ENCODE measurements at regions not wholly inside any gene's neighbourhood (a gene's known extent, or its start where the extent isn't known, plus 50 kb on each side); places are given as distances from the start of the nearest gene placed in this dataset.

DNA sequence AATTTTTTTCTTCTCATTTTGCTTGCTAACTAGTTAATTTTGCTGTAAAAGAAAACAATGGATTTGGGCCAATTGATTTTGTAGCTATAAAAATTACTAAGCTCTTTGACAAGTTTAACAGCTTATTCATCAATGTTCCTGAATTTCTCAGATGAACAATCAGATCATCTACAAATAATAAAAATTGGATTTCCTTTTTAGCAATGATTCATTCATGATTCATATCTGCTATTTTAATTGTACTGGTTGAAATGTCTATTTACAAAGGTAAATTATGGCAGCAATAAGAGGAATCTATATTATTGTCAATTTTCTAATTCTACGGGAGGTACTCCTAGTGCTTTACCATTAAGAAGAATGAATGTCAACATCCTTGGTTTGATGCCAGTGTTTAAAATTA lies 178.8 kb upstream of the BTBD3 start:
- Histone ChIP-seq H2AFZ (ENCODE audit: low read depth) (no peak overlapping the region), H3F3A (replicated peaks; ENCODE audit: insufficient read depth) (no peaks in the 10 kb centered on the region), H3K9me2 (no peaks in the 10 kb centered on the region), H3K9ac (no peak overlapping the region), H3K4me1 (ENCODE audit: control insufficient read depth in 1 of 2, insufficient read depth in 2 of 2, low read depth in 1 of 2, low read length in 1 of 2) (no peaks in the 10 kb centered on the region), H3K79me2 (ENCODE audit: insufficient read depth) (no peaks in the 10 kb centered on the region), H3K4me3 (ENCODE audit: low read depth in 2 of 2, low read length in 1 of 2) (no peak overlapping the region), H3K4me2 (no peak overlapping the region), H3K27ac (ENCODE audit: low read depth in 2 of 2, low read length in 1 of 2) (no peak overlapping the region), H3K9me3 (no peaks in the 10 kb centered on the region), H3K36me3 (replicated peaks in 1 of 2; ENCODE audit: control insufficient read depth in 1 of 2, insufficient read depth in 2 of 2, low read length in 1 of 2) (no peaks in the 10 kb centered on the region), H4K20me1 (ENCODE audit: insufficient read depth) (no peaks in the 10 kb centered on the region), H3K27me3 (ENCODE audit: insufficient read depth) (no peaks in the 10 kb centered on the region)
- POLR2A ChIA-PET = no interaction called here
- CTCF ChIA-PET = interaction anchor here (1.4 kb wide), 1 partner anchor 11 kb away, joined by 3 read pairs; no protein-coding TSS in a partner anchor
- no peak for DNase-seq
- 59% methylated on average over 1 of the region's 1 CpG for WGBS (ENCODE audit: low lambda C conversion rate)
- TF ChIP-seq, protein P1, sequence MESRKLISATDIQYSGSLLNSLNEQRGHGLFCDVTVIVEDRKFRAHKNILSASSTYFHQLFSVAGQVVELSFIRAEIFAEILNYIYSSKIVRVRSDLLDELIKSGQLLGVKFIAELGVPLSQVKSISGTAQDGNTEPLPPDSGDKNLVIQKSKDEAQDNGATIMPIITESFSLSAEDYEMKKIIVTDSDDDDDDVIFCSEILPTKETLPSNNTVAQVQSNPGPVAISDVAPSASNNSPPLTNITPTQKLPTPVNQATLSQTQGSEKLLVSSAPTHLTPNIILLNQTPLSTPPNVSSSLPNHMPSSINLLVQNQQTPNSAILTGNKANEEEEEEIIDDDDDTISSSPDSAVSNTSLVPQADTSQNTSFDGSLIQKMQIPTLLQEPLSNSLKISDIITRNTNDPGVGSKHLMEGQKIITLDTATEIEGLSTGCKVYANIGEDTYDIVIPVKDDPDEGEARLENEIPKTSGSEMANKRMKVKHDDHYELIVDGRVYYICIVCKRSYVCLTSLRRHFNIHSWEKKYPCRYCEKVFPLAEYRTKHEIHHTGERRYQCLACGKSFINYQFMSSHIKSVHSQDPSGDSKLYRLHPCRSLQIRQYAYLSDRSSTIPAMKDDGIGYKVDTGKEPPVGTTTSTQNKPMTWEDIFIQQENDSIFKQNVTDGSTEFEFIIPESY (IDR thresholded peaks at IDR 0.05; ENCODE audit: borderline replicate concordance, low read depth) = no peak
- no peak for TF ChIP-seq TAF1 (IDR thresholded peaks at IDR 0.05; ENCODE audit: borderline replicate concordance, low read depth, low read length)

DNA sequence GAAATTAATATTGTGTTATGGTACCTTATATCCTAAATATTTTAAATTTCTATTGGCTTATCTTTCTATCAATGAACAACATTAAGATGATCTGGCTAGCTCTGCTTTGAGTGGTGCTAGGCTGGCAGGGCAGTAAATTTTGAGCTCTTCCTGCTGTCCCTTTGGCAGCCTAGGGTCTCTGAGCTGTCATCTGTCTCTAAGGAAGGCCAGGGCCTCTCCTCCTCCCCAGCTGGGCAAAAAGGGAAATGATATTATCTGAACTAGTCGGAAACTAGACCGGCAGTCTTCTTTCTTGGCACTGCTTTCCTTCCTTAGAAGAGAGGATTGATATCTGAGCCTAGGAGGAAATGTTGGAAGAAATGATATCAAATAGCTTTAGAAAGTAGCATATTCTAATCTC lies 176.7 kb upstream of the BTBD3 start:
- H3K36me3 ChIP-seq (replicated peaks in 1 of 2; ENCODE audit: control insufficient read depth in 1 of 2, insufficient read depth in 2 of 2, low read length in 1 of 2) = no peaks in the 10 kb centered on the region
- 65% methylated on average over 2 of the region's 2 CpGs for WGBS (ENCODE audit: low lambda C conversion rate)
- no peaks in the 10 kb centered on the region for H3F3A ChIP-seq (replicated peaks; ENCODE audit: insufficient read depth)
- H3K27me3 ChIP-seq (ENCODE audit: insufficient read depth) = no peaks in the 10 kb centered on the region
- H3K79me2 ChIP-seq (ENCODE audit: insufficient read depth) = no peaks in the 10 kb centered on the region
- no peaks in the 10 kb centered on the region for H3K9me2 ChIP-seq
- no peak overlapping the region for H3K9ac ChIP-seq
- H2AFZ ChIP-seq (ENCODE audit: low read depth) = no peak overlapping the region
- no peak overlapping the region for H3K27ac ChIP-seq (ENCODE audit: low read depth in 2 of 2, low read length in 1 of 2)
- no peak for DNase-seq
- no peaks in the 10 kb centered on the region for H4K20me1 ChIP-seq (ENCODE audit: insufficient read depth)
- ChIA-PET CTCF (interaction anchor here (1.3 to 1.8 kb wide), 2 partner anchors 13 to 25 kb away, joined by 4 read pairs; no protein-coding TSS in a partner anchor), POLR2A (no interaction called here)
- H3K4me2 ChIP-seq = no peak overlapping the region
- H3K4me1 ChIP-seq (ENCODE audit: control insufficient read depth in 1 of 2, insufficient read depth in 2 of 2, low read depth in 1 of 2, low read length in 1 of 2) = no peaks in the 10 kb centered on the region
- H3K4me3 ChIP-seq (ENCODE audit: low read depth in 2 of 2, low read length in 1 of 2) = no peak overlapping the region
- TF ChIP-seq EP300 (IDR thresholded peaks at IDR 0.05; ENCODE audit: borderline replicate concordance in 1 of 2, low read depth in 1 of 2, low read length in 1 of 2) (no peak), RFX5 (IDR thresholded peaks at IDR 0.05; ENCODE audit: low read length) (peak; percentile 58; the same call in 1 of the 2 replicates), GATA2 (CRISPR knock-in tag; IDR thresholded peaks at IDR 0.05) (no peak)
- no peaks in the 10 kb centered on the region for H3K9me3 ChIP-seq

DNA sequence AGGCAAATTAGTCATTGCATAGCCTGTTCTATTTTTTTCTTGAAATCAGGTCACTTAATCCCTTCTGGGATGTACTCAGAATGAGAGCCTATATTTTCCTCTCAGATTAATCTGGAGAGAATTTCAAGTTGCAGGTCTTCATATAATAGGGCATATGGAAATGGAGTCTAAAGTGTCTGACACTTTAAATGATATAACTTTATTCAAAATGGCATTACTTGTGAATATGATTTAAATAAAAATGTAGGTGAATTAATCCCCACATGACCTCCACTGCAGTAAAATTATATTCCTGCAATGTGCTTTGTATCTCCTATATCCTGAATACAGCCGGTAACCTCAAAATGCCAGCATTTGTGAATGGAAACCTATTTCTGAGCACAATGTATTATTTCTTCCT lies 172.5 kb upstream of the BTBD3 start:
- no peaks in the 10 kb centered on the region for H3K4me1 ChIP-seq (ENCODE audit: control insufficient read depth in 1 of 2, insufficient read depth in 2 of 2, low read depth in 1 of 2, low read length in 1 of 2)
- POLR2A ChIA-PET = no interaction called here
- CTCF ChIA-PET = no interaction called here

More for the DNA sequence above, 172.5 kb upstream of the BTBD3 start:
- Histone ChIP-seq H2AFZ (ENCODE audit: low read depth) (no peak overlapping the region), H3K9ac (no peak overlapping the region), H3K27ac (ENCODE audit: low read depth in 2 of 2, low read length in 1 of 2) (no peak overlapping the region), H3K9me2 (no peaks in the 10 kb centered on the region), H4K20me1 (ENCODE audit: insufficient read depth) (no peaks in the 10 kb centered on the region), H3K36me3 (replicated peaks in 1 of 2; ENCODE audit: control insufficient read depth in 1 of 2, insufficient read depth in 2 of 2, low read length in 1 of 2) (no peaks in the 10 kb centered on the region), H3K79me2 (ENCODE audit: insufficient read depth) (no peaks in the 10 kb centered on the region), H3K4me3 (ENCODE audit: low read depth in 2 of 2, low read length in 1 of 2) (no peak overlapping the region), H3K9me3 (no peaks in the 10 kb centered on the region), H3K4me2 (no peak overlapping the region), H3K27me3 (ENCODE audit: insufficient read depth) (no peaks in the 10 kb centered on the region), H3F3A (replicated peaks; ENCODE audit: insufficient read depth) (no peaks in the 10 kb centered on the region)
- 83% methylated on average over 1 of the region's 1 CpG for WGBS (ENCODE audit: low lambda C conversion rate)
- no peak for DNase-seq
- TF ChIP-seq, protein P2, sequence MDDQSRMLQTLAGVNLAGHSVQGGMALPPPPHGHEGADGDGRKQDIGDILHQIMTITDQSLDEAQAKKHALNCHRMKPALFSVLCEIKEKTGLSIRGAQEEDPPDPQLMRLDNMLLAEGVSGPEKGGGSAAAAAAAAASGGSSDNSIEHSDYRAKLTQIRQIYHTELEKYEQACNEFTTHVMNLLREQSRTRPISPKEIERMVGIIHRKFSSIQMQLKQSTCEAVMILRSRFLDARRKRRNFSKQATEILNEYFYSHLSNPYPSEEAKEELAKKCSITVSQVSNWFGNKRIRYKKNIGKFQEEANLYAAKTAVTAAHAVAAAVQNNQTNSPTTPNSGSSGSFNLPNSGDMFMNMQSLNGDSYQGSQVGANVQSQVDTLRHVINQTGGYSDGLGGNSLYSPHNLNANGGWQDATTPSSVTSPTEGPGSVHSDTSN (IDR thresholded peaks at IDR 0.05) = no peak
- TF ChIP-seq, protein P3, sequence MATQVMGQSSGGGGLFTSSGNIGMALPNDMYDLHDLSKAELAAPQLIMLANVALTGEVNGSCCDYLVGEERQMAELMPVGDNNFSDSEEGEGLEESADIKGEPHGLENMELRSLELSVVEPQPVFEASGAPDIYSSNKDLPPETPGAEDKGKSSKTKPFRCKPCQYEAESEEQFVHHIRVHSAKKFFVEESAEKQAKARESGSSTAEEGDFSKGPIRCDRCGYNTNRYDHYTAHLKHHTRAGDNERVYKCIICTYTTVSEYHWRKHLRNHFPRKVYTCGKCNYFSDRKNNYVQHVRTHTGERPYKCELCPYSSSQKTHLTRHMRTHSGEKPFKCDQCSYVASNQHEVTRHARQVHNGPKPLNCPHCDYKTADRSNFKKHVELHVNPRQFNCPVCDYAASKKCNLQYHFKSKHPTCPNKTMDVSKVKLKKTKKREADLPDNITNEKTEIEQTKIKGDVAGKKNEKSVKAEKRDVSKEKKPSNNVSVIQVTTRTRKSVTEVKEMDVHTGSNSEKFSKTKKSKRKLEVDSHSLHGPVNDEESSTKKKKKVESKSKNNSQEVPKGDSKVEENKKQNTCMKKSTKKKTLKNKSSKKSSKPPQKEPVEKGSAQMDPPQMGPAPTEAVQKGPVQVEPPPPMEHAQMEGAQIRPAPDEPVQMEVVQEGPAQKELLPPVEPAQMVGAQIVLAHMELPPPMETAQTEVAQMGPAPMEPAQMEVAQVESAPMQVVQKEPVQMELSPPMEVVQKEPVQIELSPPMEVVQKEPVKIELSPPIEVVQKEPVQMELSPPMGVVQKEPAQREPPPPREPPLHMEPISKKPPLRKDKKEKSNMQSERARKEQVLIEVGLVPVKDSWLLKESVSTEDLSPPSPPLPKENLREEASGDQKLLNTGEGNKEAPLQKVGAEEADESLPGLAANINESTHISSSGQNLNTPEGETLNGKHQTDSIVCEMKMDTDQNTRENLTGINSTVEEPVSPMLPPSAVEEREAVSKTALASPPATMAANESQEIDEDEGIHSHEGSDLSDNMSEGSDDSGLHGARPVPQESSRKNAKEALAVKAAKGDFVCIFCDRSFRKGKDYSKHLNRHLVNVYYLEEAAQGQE (IDR thresholded peaks at IDR 0.05; ENCODE audit: low read depth, low read length) = no peak
- TF ChIP-seq RCOR1 (IDR thresholded peaks at IDR 0.05; ENCODE audit: low read length) (no peak), FOXM1 (IDR thresholded peaks at IDR 0.05; ENCODE audit: low read depth) (no peak), FOXJ3 (CRISPR knock-in tag; IDR thresholded peaks at IDR 0.05) (no peak)
- TF ChIP-seq, protein P4, sequence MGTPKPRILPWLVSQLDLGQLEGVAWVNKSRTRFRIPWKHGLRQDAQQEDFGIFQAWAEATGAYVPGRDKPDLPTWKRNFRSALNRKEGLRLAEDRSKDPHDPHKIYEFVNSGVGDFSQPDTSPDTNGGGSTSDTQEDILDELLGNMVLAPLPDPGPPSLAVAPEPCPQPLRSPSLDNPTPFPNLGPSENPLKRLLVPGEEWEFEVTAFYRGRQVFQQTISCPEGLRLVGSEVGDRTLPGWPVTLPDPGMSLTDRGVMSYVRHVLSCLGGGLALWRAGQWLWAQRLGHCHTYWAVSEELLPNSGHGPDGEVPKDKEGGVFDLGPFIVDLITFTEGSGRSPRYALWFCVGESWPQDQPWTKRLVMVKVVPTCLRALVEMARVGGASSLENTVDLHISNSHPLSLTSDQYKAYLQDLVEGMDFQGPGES (IDR thresholded peaks at IDR 0.05; ENCODE audit: low read depth, low read length) = no peak
- TF ChIP-seq, protein P5, sequence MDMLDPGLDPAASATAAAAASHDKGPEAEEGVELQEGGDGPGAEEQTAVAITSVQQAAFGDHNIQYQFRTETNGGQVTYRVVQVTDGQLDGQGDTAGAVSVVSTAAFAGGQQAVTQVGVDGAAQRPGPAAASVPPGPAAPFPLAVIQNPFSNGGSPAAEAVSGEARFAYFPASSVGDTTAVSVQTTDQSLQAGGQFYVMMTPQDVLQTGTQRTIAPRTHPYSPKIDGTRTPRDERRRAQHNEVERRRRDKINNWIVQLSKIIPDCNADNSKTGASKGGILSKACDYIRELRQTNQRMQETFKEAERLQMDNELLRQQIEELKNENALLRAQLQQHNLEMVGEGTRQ (IDR thresholded peaks at IDR 0.05; ENCODE audit: borderline replicate concordance, low read depth, low read length) = no peak
